ENCODE measurements at regions not wholly inside any gene's neighbourhood (a gene's known extent, or its start where the extent isn't known, plus 50 kb on each side); places are given as distances from the start of the nearest gene placed in this dataset.
"Not testable (repeated sequence)": the region's sequence is repeated elsewhere in the genome, so short reads cannot be mapped to it uniquely, and the experiment has no call there.

DNA sequence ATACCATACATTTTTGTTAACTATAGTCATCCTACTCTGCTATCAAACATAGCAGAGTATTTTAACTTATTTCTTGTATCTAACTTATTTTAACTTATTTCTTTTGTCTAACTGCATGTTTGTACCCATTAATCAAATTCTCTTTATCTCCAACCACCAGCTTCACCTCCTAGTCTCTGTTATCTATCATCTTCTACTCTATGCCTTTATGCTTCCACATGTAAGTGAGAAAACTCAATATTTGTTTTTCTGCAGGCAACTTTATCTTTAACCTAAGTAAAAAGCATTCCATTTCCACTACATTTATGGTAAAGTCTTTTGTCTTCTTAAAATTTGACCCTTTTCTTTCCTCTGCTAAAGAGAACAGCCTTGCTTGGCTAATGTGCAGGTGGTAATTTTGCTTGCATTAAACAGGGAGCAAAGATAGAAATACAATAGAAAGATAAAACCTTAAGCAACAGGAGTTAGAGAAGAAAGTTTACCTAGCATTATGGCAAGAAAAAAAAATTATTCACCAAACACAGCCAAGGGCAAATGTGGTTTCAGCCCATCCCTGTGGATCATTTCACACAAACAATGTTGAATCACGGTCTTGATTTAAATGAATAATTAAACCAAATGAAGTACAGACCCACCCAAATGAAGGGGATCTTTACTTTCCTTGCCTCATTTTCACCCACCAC lies 110.9 kb upstream of the TSPAN8 start:
- H3K4me3 ChIP-seq (ENCODE audit: low read depth, low read length), result no peak overlapping the region
- TF ChIP-seq, protein P1, sequence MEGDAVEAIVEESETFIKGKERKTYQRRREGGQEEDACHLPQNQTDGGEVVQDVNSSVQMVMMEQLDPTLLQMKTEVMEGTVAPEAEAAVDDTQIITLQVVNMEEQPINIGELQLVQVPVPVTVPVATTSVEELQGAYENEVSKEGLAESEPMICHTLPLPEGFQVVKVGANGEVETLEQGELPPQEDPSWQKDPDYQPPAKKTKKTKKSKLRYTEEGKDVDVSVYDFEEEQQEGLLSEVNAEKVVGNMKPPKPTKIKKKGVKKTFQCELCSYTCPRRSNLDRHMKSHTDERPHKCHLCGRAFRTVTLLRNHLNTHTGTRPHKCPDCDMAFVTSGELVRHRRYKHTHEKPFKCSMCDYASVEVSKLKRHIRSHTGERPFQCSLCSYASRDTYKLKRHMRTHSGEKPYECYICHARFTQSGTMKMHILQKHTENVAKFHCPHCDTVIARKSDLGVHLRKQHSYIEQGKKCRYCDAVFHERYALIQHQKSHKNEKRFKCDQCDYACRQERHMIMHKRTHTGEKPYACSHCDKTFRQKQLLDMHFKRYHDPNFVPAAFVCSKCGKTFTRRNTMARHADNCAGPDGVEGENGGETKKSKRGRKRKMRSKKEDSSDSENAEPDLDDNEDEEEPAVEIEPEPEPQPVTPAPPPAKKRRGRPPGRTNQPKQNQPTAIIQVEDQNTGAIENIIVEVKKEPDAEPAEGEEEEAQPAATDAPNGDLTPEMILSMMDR (IDR thresholded peaks at IDR 0.05; ENCODE audit: control insufficient read depth, extremely low read depth, insufficient read depth), result no peak
- no peak for DNase-seq (ENCODE audit: low read depth)

DNA sequence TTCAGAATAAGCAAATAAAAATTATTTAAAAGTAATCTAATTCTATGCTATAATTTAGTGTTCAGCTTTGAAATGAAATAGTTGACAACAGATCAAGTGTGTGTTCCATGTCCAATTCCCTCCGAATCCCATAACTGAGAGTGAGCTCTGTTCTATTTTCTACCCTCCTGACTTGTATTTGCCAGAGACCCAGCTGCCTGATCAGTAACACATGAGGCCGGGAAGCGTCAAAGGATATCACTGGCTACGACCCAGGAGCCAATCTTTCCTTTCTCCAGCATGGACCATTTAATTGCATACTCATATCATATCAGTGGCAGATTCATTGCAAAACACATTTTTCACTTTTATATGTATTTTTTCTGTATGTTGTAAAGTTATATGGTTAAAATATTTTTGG lies 108.8 kb upstream of the TSPAN8 start:
- TF ChIP-seq, protein P1 (IDR thresholded peaks at IDR 0.05; ENCODE audit: control insufficient read depth, extremely low read depth, insufficient read depth), result no peak
- DNase-seq (ENCODE audit: low read depth), result no peak
- no peak overlapping the region for H3K4me3 ChIP-seq (ENCODE audit: low read depth, low read length)

DNA sequence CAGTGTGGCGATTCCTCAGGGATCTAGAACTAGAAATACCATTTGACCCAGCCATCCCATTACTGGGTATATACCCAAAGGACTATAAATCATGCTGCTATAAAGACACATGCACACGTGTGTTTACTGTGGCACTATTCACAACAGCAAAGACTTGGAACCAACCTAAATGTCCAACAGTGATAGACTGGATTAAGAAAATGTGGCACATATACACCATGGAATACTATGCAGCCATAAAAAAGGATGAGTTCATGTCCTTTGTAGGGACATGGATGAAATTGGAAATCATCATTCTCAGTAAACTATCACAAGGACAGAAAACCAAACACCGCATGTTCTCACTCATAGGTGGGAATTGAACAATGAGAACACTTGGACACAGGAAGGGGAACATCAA lies 107.9 kb upstream of the TSPAN8 start:
- DNase-seq (ENCODE audit: low read depth); H3K4me3 ChIP-seq (ENCODE audit: low read depth, low read length): not testable (repeated sequence)

DNA sequence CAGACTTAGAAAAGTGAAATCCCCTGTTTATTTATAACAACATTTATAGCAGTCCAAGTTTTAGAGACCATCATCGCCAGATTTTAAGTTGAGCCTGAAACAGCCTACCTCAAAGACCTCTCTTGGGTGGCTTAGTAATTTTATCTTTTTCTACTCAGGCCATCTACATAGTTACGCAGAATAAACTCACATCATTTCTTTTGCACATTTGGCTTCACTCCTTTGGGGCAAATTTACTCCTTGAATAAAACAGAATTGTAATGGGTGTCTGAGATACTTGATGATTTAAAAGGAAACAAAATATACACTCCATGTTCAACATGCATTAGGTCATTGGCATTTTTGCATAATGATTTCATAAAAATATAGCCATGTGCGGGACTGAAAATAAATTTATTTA lies 104.7 kb upstream of the TSPAN8 start:
- DNase-seq (ENCODE audit: low read depth), result no peak
- H3K4me3 ChIP-seq (ENCODE audit: low read depth, low read length), result no peak overlapping the region
- TF ChIP-seq, protein P1 (IDR thresholded peaks at IDR 0.05; ENCODE audit: control insufficient read depth, extremely low read depth, insufficient read depth), result no peak

DNA sequence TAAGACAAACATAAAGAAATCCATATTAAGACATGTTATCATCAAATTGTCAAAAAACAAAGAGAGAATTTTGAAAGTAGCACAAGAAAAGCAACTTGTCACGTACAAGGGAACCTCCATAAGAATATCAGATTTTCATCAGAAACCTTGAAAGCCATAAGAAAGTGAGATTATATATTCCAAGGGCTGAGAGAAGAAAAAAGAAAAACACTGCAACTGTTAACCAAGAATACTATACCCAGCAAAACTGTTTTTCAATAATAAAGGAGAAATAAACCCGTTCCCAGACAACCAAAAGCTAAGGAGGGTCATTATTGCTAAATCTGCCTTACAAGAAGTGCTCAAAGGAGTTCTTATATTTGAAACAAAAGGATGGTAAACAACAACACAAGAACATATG lies 94.7 kb upstream of the TSPAN8 start:
- DNase-seq (ENCODE audit: low read depth), result no peak
- TF ChIP-seq, protein P1 (IDR thresholded peaks at IDR 0.05; ENCODE audit: control insufficient read depth, extremely low read depth, insufficient read depth), result no peak
- no peak overlapping the region for H3K4me3 ChIP-seq (ENCODE audit: low read depth, low read length)

DNA sequence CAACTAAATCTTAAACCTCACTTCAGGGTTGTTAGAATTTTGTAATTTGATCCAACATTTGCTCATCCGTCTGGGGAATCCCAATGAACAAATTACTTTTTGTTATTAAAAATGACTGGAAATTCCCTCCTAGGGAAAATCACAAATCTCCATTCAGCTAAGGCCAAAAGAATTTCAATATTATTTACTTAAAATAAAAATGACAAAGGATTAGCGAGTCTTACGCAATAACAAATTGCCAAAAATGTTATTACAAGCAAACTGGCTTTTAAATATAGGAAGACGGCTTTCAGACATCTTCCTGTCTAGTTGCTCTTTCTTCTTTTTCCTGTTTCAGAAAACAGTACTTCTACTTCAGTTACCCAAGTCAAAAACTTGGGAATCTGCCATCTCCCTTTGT lies 92.4 kb upstream of the TSPAN8 start:
- H3K4me3 ChIP-seq (ENCODE audit: low read depth, low read length), result no peak overlapping the region
- TF ChIP-seq, protein P1 (IDR thresholded peaks at IDR 0.05; ENCODE audit: control insufficient read depth, extremely low read depth, insufficient read depth), result no peak
- no peak for DNase-seq (ENCODE audit: low read depth)

DNA sequence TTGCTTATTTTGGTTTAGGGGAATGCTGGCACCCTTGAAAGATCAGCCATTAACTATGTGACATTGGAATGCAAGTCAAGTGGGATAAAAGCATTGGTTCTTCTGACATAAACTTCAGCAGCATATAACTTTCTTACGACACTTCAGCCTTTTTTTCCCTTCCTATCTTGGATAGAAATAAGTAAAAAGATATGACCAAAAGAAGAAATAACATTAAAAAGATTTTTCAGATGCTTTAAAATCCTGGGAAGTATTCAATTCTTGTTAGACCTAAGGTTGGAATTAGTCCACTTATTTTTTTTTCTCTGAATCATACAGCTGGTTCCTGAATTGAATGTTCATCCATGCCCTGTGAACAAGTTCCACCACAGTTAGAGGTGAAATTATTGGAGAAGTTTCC lies 85.6 kb upstream of the TSPAN8 start:
- no peak for DNase-seq (ENCODE audit: low read depth)

More for the DNA sequence above, 85.6 kb upstream of the TSPAN8 start:
- H3K4me3 ChIP-seq (ENCODE audit: low read depth, low read length), result no peak overlapping the region
- TF ChIP-seq, protein P1 (IDR thresholded peaks at IDR 0.05; ENCODE audit: control insufficient read depth, extremely low read depth, insufficient read depth), result no peak
